ENCODE measurements at regions not wholly inside any gene's neighbourhood (a gene's known extent, or its start where the extent isn't known, plus 50 kb on each side); places are given as distances from the start of the nearest gene placed in this dataset.
"Not testable (repeated sequence)": the region's sequence is repeated elsewhere in the genome, so short reads cannot be mapped to it uniquely, and the experiment has no call there.

DNA sequence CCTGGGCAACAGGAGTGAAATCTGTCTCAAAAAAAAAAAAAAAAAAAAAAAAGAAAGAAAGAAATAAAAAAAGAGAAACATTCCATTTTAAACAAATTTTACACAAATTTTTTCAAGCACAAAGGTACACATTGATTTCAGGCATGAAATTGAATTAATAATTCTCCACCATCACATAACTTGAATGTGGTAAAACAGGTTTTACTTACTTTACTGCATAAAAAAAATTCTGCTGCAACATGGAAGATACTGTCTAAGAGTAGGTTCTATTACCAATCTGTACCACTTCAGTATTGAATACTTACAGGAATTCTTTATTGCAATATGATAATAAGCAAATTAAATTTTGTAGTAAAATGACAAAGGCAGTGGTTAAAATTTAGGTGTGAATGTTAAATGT, 271.6 kb upstream of the ARSJ start:
- DNase-seq = no peak

DNA sequence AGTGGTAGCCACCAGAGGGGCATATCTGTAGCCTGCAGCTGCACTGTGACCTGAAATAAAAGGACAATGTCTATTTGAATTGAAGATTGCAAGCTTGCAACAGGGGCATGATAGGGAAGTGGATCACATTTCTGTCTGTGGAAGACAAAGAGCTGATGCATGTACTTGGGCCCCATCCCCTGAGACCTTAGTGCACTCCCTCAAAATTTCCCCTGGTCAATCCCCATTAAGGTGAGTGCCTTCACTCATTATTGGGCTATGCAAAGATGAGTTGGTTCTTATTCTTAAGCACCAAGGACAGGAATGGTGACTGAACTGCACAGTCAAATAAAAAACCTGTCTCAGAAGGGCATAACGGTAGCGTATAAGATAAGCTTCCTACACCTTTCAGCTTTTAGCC, 273.1 kb upstream of the ARSJ start:
- DNase-seq = no peak

GRCh38 chr4:114257501-114257900, 278.1 kb upstream of the ARSJ start:
- no peak for DNase-seq

DNA sequence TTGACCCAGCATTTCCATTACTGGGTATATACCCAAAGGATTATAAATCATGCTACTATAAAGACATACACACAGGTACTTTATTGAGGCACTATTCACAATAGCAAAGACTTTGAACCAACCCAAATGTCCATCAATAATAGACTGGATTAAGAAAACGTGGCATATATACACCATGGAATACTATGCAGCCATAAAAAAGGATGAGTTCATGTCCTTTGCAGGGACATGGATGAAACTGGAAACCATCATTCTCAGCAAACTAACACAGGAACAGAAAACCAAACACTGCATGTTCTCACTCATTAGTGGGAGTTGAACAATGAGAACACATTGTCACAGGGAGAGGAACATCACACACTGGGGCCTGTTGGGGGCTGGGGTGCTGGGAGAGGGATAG, 283.0 kb upstream of the ARSJ start:
- not testable (repeated sequence) for DNase-seq

DNA sequence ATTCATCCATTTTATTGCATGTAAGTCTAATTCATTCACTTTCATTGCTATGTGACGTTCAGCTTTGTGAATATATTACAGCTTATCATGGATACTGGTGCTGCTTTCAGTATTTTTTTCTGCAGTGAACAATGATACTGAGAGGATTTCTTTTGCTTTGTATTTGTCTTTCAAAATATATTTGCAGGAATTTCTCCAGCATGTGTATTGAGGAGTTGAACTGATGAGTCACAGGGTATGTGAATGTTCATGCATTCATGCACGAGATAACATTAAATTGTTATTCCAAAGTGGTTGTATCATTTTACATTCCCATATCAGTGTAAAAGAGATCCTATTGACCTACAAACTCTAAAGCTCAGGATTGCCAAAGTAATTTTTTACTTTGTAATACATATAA, 283.8 kb upstream of the ARSJ start:
- no peak for DNase-seq

- DNase-seq = no peak
Measured at GRCh38 chr4:114264452-114264851, 285.0 kb upstream of the ARSJ start.

GRCh38 chr4:114264877-114265291, 285.4 kb upstream of the ARSJ start:
- DNase-seq = no peak

- DNase-seq = no peak
Measured at GRCh38 chr4:114265342-114265741, 285.9 kb upstream of the ARSJ start.

DNA sequence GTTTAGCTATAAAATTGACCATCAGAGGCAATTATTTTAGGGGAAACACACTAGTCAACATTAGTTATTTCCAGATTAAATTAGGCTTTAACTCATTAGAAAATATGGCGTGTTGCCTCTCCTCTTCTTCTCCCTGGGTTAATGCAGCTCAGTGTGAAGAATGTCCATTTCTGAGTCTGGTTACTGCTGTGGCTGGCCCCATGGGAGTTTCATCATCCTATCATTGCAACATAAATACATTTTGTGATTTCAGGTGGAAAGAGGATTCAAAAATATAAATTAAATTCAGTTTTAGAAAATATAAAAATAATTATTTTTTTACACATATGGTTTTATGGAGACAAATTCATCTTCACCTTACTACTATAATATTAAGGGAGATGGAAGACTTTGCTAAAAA, 288.5 kb upstream of the ARSJ start:
- no peak for DNase-seq

- DNase-seq = no peak
Measured at GRCh38 chr4:114271031-114271430, 291.6 kb upstream of the ARSJ start.

- DNase-seq = no peak
Measured at GRCh38 chr4:114272226-114272625, 292.8 kb upstream of the ARSJ start.

- no peak for DNase-seq
Measured at GRCh38 chr4:114273238-114273637, 293.8 kb upstream of the ARSJ start.

DNA sequence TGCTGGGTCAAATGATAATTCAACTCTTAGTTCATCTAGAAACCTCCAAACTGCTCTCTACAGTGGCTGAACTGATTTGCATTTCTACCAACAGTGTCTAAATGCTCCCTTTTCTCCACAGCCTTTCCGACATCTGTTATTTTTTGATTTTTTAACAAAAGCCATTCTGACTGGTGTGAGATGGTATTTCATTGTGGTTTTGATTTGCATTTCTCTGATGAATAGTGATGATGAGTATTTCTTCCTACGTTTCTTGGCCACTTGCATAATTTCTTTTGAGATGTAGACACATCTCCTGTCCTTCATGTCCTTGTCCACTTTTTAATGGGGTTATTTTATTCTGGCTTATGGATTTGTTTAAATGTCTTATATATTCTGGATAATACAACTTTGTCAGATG, 298.2 kb upstream of the ARSJ start:
- no peak for DNase-seq

- no peak for DNase-seq
Measured at GRCh38 chr4:114279066-114279465, 299.6 kb upstream of the ARSJ start.

- DNase-seq = no peak
Measured at GRCh38 chr4:114279711-114280110, 300.3 kb upstream of the ARSJ start.

- no peak for DNase-seq
Measured at GRCh38 chr4:114280645-114281044, 301.2 kb upstream of the ARSJ start.

DNA sequence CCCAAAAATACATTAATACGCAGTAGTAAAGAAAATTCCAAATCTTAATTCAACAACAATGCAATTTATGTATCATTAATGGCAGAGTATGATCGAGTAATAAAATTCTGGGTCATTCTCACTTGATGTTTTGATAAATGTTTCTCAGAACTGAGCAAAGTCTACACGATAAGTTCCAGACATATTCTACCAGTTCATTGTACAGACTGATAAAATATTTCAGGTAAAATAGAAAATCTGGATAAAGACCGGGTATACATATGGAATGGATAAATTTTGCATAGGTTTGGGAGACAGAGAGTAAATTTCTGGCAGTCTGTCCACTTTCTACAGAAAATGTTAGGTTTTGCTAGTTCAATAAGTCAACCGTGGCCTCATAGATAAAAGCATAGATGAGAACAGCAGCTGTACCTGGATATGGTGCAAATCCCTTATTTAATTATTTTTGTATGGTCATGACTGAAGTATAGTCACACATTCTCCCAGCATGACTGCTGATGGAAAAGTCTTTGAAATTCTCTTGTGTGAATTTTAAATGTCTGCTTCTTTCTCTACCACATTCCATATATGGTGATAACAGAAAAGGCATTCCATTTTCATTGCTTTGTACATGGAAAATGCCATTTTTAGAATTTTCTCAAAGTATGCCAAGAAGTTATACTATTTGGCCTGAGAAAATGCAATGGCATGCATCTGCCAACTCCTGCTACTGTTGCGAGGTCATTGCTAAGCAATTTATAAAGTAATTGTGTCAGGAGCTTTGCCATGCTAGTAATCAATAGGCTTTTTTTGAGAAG, 301.9 kb upstream of the ARSJ start:
- DNase-seq = no peak

DNA sequence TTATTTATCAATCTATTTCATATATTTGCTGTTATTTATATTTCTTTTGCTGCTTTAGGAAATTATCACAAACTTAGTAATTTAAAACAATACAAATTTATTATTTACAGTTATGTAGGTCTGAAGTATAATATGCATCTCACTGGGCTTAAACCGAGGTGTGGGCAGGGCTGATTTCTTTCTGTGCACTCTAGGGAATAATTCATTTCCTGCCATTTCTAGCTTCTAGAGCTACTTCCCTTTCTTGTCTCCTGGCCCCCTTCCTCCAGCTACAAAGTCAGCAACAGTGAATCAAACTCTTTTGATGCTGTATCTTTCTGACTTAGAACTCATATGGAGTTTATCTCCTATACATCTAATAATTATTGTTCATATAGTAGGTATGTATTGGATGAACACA, 303.5 kb upstream of the ARSJ start:
- DNase-seq = no peak

GRCh38 chr4:114284629-114285028, 305.2 kb upstream of the ARSJ start:
- DNase-seq = no peak

GRCh38 chr4:114286262-114286810, 306.9 kb upstream of the ARSJ start:
- DNase-seq = no peak

DNA sequence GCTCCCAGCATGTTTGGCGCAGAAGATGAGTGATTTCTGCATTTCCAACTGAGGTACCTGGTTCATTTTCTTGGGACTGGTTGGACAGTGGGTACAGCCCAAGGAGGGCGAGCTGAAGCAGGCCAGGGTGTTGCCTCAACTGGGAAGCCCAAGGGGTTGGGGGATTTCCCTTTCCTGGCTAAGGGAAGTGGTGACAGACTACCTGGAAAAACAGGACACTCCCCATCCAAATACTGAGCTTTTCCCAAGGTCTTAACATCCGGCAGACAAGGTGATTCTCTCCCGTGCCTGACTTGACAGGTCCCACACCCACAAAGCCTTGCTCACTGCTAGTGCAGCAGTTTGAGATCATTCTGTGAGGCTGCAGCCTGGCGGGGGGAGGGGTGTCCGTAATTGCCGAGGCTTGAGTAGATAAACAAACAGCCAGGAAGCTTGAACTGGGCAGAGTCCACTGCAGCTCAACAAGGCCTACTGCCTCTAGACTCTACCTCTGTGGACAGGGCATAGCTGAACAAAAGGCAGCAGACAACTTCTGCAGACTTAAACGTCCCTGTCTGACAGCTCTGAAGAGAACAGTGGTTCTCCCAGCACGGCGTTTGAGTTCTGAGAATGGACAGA, 307.7 kb upstream of the ARSJ start:
- DNase-seq = no peak

DNA sequence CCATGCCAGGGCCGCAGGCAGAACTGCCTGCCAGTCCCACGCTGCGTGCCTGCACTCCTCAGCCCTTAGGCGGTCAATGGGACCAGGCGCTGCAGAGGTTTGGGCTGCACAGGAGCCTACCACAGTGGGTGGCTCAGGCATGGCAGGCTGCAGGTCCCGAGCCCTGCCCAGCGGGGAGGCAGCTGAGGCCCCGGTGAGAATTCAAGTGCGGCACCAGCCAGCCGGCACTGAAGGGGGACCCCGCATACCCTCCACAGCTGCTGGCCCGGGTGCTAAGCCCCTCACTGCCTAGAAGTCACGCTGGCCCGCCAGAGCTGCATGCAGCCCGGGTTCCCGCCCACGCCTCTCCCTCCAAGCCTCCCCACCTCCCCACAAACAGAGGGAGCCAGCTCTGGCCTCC, 302.5 kb upstream of the UGT8 start:
- no peak for DNase-seq

GRCh38 chr4:114302472-114302871, 296.1 kb upstream of the UGT8 start:
- no peak for DNase-seq

- no peak for DNase-seq
Measured at GRCh38 chr4:114304046-114304445, 294.6 kb upstream of the UGT8 start.

- no peak for DNase-seq
Measured at GRCh38 chr4:114304567-114304966, 294.0 kb upstream of the UGT8 start.

Measured in DMS79 treated with DMSO at 0.1 percent for 48 hours (cell line).